ENCODE measurements at regions not wholly inside any gene's neighbourhood (a gene's known extent, or its start where the extent isn't known, plus 50 kb on each side); places are given as distances from the start of the nearest gene placed in this dataset.

- no peak for TF ChIP-seq CTCF (IDR thresholded peaks at IDR 0.05)
- TF ChIP-seq POLR2A (IDR thresholded peaks at IDR 0.05) = no peak
These were observed 656.1 kb downstream of the RNF144A start for GRCh38 chr2:7573166-7573825.

All from adrenal gland (tissue), 5 donors.